ENCODE measurements at regions not wholly inside any gene's neighbourhood (a gene's known extent, or its start where the extent isn't known, plus 50 kb on each side); places are given as distances from the start of the nearest gene placed in this dataset.

DNA sequence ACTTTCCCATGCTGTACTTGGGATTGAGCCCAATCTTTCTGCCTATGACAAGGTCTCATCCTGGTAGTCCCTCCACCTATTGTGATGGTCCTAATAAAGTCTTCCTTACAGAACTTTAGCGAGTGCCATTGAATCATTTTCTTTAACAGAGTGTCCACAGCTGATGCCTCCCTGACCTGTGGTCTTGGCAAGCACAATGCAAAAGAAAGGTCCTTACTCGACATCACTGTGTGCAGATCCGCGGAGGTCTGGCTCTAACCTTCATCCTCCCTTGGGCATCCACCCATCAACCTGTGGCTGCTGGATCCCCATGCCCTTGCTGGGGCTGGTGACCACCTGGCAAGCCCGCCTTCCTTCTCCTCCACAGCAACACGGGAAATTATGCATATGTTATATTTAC lies 1203.9 kb downstream of the TBC1D22A start:
- Mint-ChIP-seq H3K4me1 (peaks cover 2% of the 10 kb centered on the region), H3K9me3 (no peaks in the 10 kb centered on the region), H3K36me3 (no peaks in the 10 kb centered on the region), H3K27ac (no peak overlapping the region), H3K4me3 (no peak overlapping the region), H3K27me3 (peaks cover 11% of the 10 kb centered on the region)
- no peak for ATAC-seq (ENCODE audit: low read depth)
- no peak for DNase-seq (ENCODE audit: low spot score in 2 of 2)

DNA sequence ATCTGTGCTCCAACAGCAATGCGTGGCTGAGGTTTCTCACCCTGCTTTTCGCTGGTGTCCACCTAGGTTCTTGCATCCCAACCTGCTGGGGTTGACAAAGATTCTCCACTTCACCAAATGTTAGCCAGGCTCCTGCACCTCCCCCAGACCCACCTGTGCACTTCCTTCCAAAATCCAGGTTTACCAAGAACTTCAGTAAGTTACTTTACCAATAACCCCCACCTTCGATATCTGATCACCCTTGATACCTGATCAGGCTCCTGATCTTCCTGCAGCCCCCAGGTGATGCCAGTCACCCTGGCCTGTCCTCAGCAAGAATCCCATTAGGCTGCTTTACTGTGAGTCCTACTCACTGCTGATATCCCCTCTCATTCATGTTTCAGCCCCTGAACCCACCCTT lies 1203.4 kb downstream of the TBC1D22A start:
- H3K27me3 Mint-ChIP-seq, result peaks cover 11% of the 10 kb centered on the region
- no peaks in the 10 kb centered on the region for H3K9me3 Mint-ChIP-seq
- H3K4me3 Mint-ChIP-seq, result no peak overlapping the region
- DNase-seq (ENCODE audit: low spot score in 2 of 2), result no peak
- ATAC-seq (ENCODE audit: low read depth), result no peak
- H3K36me3 Mint-ChIP-seq, result no peaks in the 10 kb centered on the region
- H3K4me1 Mint-ChIP-seq, result peaks cover 2% of the 10 kb centered on the region
- no peak overlapping the region for H3K27ac Mint-ChIP-seq

DNA sequence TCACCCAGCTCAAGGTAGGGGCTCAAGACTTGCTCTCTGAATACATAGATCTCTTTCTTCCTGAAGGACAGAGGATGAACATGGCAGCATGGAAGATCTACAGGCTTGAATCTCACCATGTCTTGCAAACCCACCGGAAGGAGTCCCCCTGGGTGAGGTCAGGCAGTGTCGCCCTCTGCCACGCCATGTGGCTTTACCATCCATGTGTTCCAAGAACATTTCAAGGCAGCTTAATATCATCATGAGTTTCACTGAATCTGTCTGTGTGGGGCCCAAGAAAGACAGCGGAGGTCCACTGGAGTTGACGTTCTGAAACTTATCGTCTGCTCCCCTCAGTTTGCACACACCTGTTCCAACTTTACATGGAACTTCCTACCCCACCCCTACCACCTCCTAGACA lies 1202.6 kb downstream of the TBC1D22A start:
- peaks cover 2% of the 10 kb centered on the region for H3K4me1 Mint-ChIP-seq
- no peak overlapping the region for H3K27ac Mint-ChIP-seq
- no peak for ATAC-seq (ENCODE audit: low read depth)
- H3K27me3 Mint-ChIP-seq, result peaks cover 11% of the 10 kb centered on the region
- H3K9me3 Mint-ChIP-seq, result peaks cover 1% of the 10 kb centered on the region
- no peak for DNase-seq (ENCODE audit: low spot score in 2 of 2)
- H3K4me3 Mint-ChIP-seq, result no peak overlapping the region
- no peaks in the 10 kb centered on the region for H3K36me3 Mint-ChIP-seq

DNA sequence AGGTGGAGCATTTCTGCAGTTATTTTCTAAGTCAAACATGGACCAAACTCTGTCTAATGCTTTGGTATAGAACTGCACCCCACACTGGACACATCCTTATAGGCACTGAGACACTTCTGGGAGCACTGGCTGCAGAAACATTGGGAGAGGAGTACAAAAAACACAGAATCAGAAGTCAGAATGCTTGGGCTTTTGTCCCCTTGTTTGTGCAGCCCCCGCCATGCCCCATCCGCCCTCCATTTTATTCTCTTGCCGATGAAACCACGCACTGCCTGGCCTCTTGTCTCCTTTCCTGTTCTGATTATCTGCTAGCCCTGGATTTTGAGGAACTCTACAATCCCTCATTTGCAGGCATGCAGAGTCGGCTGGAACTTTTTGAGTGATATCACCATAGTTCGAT lies 1201.2 kb downstream of the TBC1D22A start:
- Mint-ChIP-seq H3K4me1 (peaks cover 2% of the 10 kb centered on the region), H3K36me3 (no peaks in the 10 kb centered on the region), H3K4me3 (no peak overlapping the region), H3K27ac (no peak overlapping the region), H3K27me3 (peaks cover 11% of the 10 kb centered on the region), H3K9me3 (peaks cover 3% of the 10 kb centered on the region)
- DNase-seq (ENCODE audit: low spot score in 2 of 2) (no peak), ATAC-seq (ENCODE audit: low read depth) (no peak)

DNA sequence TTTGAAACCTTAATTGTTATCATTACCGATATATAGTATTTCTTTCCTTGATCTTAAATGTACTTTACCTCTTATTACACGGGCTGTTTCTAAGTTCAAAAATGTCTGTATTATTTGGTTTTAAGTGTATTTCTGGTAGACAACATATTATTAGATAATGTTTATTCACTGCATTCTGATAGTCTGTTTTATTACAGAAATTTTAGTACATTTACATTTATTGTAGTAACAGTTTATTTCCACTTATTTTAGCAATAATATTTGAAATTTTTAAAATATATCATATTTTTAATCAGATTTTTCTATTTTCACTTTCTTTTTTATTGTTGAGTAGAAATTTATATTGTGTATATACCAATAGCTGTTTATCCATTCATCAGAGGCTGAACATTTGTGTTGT lies 1195.2 kb downstream of the TBC1D22A start:
- Mint-ChIP-seq H3K27ac (no peak overlapping the region), H3K9me3 (peaks cover 5% of the 10 kb centered on the region), H3K4me1 (no peaks in the 10 kb centered on the region), H3K27me3 (no peaks in the 10 kb centered on the region), H3K36me3 (no peaks in the 10 kb centered on the region), H3K4me3 (no peak overlapping the region)
- no peak for ATAC-seq (ENCODE audit: low read depth)
- DNase-seq (ENCODE audit: low spot score in 2 of 2), result no peak

- Mint-ChIP-seq H3K27me3 (peaks cover 5% of the 10 kb centered on the region), H3K36me3 (no peaks in the 10 kb centered on the region), H3K4me1 (no peaks in the 10 kb centered on the region), H3K9me3 (peaks cover 9% of the 10 kb centered on the region), H3K4me3 (no peak overlapping the region), H3K27ac (no peak overlapping the region)
- no peak for ATAC-seq (ENCODE audit: low read depth)
- no peak for DNase-seq (ENCODE audit: low spot score in 2 of 2)
These were observed 1191.7 kb downstream of the TBC1D22A start for GRCh38 chr22:47954107-47954506.

GRCh38 chr22:47944941-47945340 lies 1182.5 kb downstream of the TBC1D22A start:
- Mint-ChIP-seq H3K4me1 (peaks cover 12% of the 10 kb centered on the region), H3K9me3 (no peaks in the 10 kb centered on the region), H3K4me3 (no peak overlapping the region), H3K27ac (no peak overlapping the region), H3K36me3 (no peaks in the 10 kb centered on the region), H3K27me3 (peaks cover 3% of the 10 kb centered on the region)
- ATAC-seq (ENCODE audit: low read depth) (no peak), DNase-seq (ENCODE audit: low spot score in 2 of 2) (no peak)

DNA sequence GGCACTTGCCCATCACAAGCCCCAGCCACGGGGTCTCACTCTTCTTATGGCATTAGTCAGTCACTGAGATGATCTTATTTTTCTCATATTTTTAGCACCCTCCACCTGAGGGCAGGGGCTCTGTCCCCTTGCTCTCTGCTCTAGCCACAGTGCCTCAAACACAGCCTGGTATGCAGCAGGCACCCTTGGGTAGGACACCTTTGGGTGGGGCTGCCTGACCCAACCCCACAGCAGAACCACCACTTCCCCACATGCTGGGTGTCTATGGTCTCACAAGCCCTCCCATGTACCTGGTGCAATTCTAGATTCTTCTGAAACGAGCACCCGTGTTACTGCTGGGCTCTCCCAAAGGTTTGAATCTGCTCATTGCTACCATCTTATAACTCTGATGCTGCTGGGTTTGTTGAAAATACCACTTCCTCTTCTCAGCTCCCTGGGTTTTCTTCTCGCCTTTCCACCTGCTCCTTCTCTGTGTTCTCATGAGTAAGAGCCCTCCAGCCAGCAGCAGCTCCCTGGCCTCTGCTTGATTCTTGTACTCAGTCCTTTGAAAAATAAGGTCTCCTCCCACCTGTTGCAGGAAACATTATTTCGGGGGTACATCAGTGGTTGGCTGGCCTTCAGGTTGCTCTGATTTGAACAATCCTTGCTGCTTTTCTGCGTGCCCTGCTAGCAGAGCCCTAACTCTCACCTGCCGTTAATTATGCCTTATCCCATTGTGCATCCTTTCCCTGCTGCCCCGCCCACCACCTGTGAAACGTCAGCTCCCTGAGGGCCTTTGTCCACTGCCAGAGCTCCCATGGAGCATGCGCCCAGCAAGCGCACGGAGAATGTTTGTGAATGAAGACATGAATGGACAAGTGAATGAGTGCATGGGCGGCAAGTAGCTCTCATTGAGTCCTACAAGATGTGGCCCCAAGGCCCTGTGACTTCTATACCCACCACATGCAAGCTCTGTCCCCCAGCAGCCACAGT lies 1181.6 kb downstream of the TBC1D22A start:
- DNase-seq (ENCODE audit: low spot score in 2 of 2), result no peak
- Mint-ChIP-seq H3K27me3 (peaks cover 3% of the 10 kb centered on the region), H3K4me1 (peaks cover 12% of the 10 kb centered on the region), H3K36me3 (no peaks in the 10 kb centered on the region), H3K4me3 (no peak overlapping the region), H3K27ac (no peak overlapping the region), H3K9me3 (no peaks in the 10 kb centered on the region)
- ATAC-seq (ENCODE audit: low read depth), result no peak

GRCh38 chr22:47940211-47940610 lies 1177.8 kb downstream of the TBC1D22A start:
- peaks cover 7% of the 10 kb centered on the region for H3K27me3 Mint-ChIP-seq
- H3K9me3 Mint-ChIP-seq, result peaks cover 7% of the 10 kb centered on the region
- H3K36me3 Mint-ChIP-seq, result peaks cover 1% of the 10 kb centered on the region
- H3K27ac Mint-ChIP-seq, result no peak overlapping the region
- peaks cover 12% of the 10 kb centered on the region for H3K4me1 Mint-ChIP-seq
- DNase-seq (ENCODE audit: low spot score in 2 of 2), result no peak
- H3K4me3 Mint-ChIP-seq, result no peak overlapping the region
- ATAC-seq (ENCODE audit: low read depth), result no peak

GRCh38 chr22:47933891-47934290 lies 1171.4 kb downstream of the TBC1D22A start:
- no peaks in the 10 kb centered on the region for H3K4me1 Mint-ChIP-seq
- no peak overlapping the region for H3K4me3 Mint-ChIP-seq
- DNase-seq (ENCODE audit: low spot score in 2 of 2) (no peak), ATAC-seq (ENCODE audit: low read depth) (no peak)
- peaks cover 8% of the 10 kb centered on the region for H3K27me3 Mint-ChIP-seq
- H3K9me3 Mint-ChIP-seq, result peaks cover 19% of the 10 kb centered on the region
- H3K36me3 Mint-ChIP-seq, result peaks cover 1% of the 10 kb centered on the region
- no peak overlapping the region for H3K27ac Mint-ChIP-seq

GRCh38 chr22:47933226-47933625 lies 1170.8 kb downstream of the TBC1D22A start:
- H3K9me3 Mint-ChIP-seq, result peaks cover 19% of the 10 kb centered on the region
- ATAC-seq (ENCODE audit: low read depth) (no peak), DNase-seq (ENCODE audit: low spot score in 2 of 2) (no peak)
- peaks cover 8% of the 10 kb centered on the region for H3K27me3 Mint-ChIP-seq
- no peaks in the 10 kb centered on the region for H3K4me1 Mint-ChIP-seq
- peaks cover 1% of the 10 kb centered on the region for H3K36me3 Mint-ChIP-seq
- H3K27ac Mint-ChIP-seq, result no peak overlapping the region
- H3K4me3 Mint-ChIP-seq, result no peak overlapping the region

DNA sequence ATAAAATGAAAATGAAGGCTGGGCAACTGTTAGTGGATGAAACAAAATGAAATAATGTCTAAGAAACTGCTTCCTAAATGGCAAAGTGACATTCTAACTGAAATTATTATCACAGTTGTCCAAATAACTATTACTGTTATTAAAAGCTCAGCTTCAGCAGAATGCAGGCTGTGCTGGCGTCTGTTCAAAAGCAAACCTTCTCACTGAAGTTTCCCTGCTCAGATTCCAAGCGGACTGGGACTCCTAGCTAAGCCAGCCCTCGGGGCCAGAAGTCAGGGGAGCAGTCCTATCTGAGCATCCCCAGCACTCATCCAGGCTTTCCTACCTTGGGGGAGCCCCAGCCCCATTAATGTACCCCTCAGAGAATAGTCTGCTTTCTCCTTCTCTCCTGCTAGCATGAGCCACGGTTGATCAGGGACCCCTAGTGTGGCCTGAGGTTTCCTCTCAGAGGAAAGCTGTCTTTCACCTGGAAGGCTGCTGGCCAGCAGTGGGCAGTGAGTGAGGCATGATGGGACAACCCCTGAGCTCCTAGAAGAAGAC lies 1167.3 kb downstream of the TBC1D22A start:
- Mint-ChIP-seq H3K27ac (no peak overlapping the region), H3K27me3 (peaks cover 11% of the 10 kb centered on the region), H3K36me3 (no peaks in the 10 kb centered on the region), H3K9me3 (peaks cover 13% of the 10 kb centered on the region), H3K4me1 (no peaks in the 10 kb centered on the region), H3K4me3 (no peak overlapping the region)
- ATAC-seq (ENCODE audit: low read depth), result no peak
- no peak for DNase-seq (ENCODE audit: low spot score in 2 of 2)

DNA sequence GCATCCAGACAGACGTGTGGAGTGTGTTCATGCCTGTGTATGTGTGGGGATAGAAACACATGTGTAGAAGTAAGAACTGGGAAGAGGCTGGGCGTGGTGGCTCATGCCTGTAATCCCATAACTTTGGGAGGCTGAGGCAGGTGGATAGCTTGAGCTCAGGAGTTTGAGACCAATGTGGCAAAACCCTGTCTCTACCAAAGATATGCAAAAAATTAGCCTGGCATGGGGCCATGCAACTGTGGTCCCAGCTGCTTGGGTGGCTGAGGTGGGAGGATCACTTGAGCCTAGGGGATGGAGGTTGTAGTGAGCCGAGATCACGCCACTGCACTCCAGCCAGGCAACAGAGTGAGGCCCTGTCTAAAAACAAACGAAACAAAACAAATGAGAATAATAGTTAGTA lies 1166.6 kb downstream of the TBC1D22A start:
- ATAC-seq (ENCODE audit: low read depth), result no peak
- Mint-ChIP-seq H3K36me3 (no peaks in the 10 kb centered on the region), H3K4me1 (no peaks in the 10 kb centered on the region), H3K27ac (no peak overlapping the region), H3K4me3 (no peak overlapping the region), H3K27me3 (peaks cover 11% of the 10 kb centered on the region), H3K9me3 (peaks cover 8% of the 10 kb centered on the region)
- DNase-seq (ENCODE audit: low spot score in 2 of 2), result no peak

GRCh38 chr22:47928631-47929030 lies 1166.2 kb downstream of the TBC1D22A start:
- H3K27me3 Mint-ChIP-seq, result peaks cover 11% of the 10 kb centered on the region
- H3K27ac Mint-ChIP-seq, result no peak overlapping the region
- H3K4me3 Mint-ChIP-seq, result no peak overlapping the region
- H3K9me3 Mint-ChIP-seq, result peaks cover 6% of the 10 kb centered on the region
- ATAC-seq (ENCODE audit: low read depth) (no peak), DNase-seq (ENCODE audit: low spot score in 2 of 2) (no peak)
- H3K36me3 Mint-ChIP-seq, result no peaks in the 10 kb centered on the region
- H3K4me1 Mint-ChIP-seq, result no peaks in the 10 kb centered on the region
